Skin of body (tissue), 1 donor: ENCODE measurements at regions not wholly inside any gene's neighbourhood (a gene's known extent, or its start where the extent isn't known, plus 50 kb on each side); places are given as distances from the start of the nearest gene placed in this dataset.
"Not testable (repeated sequence)": the region's sequence is repeated elsewhere in the genome, so short reads cannot be mapped to it uniquely, and the experiment has no call there.

Source experiments
- DNase-seq: peaks from one replicate; lab custom pipeline; 2025; lab: John Stamatoyannopoulos, UW

- no peak for DNase-seq
These were observed 687.6 kb upstream of the MEF2C start for GRCh38 chr5:89570557-89570956.

GRCh38 chr5:89566340-89566739, 683.4 kb upstream of the MEF2C start:
- DNase-seq: no peak

GRCh38 chr5:89560696-89561095, 677.7 kb upstream of the MEF2C start:
- DNase-seq: no peak

GRCh38 chr5:89556215-89556913, 673.4 kb upstream of the MEF2C start:
- no peak for DNase-seq

GRCh38 chr5:89546657-89547056, 663.7 kb upstream of the MEF2C start:
- DNase-seq: no peak

GRCh38 chr5:89545626-89546025, 662.6 kb upstream of the MEF2C start:
- no peak for DNase-seq

- peak; percentile 63 for DNase-seq
These were observed 662.1 kb upstream of the MEF2C start for GRCh38 chr5:89545076-89545475.

GRCh38 chr5:89542736-89543135, 659.8 kb upstream of the MEF2C start:
- no peak for DNase-seq

- no peak for DNase-seq
These were observed 654.8 kb upstream of the MEF2C start for GRCh38 chr5:89537800-89538199.

GRCh38 chr5:89536020-89536419, 653.0 kb upstream of the MEF2C start:
- DNase-seq: peak; percentile 4

- no peak for DNase-seq
These were observed 652.4 kb upstream of the MEF2C start for GRCh38 chr5:89535411-89535810.

- DNase-seq: no peak
These were observed 651.3 kb upstream of the MEF2C start for GRCh38 chr5:89534331-89534730.

- no peak for DNase-seq
These were observed 641.8 kb upstream of the MEF2C start for GRCh38 chr5:89524785-89525184.

GRCh38 chr5:89523867-89524266, 640.9 kb upstream of the MEF2C start:
- DNase-seq: not testable (repeated sequence)

- no peak for DNase-seq
These were observed 637.8 kb upstream of the MEF2C start for GRCh38 chr5:89520771-89521170.

GRCh38 chr5:89513299-89514044, 630.5 kb upstream of the MEF2C start:
- DNase-seq: no peak

- no peak for DNase-seq
These were observed 621.1 kb upstream of the MEF2C start for GRCh38 chr5:89504051-89504450.

- DNase-seq: no peak
These were observed 616.8 kb upstream of the MEF2C start for GRCh38 chr5:89499787-89500186.

GRCh38 chr5:89498699-89499098, 615.7 kb upstream of the MEF2C start:
- no peak for DNase-seq

GRCh38 chr5:89493414-89493813, 610.4 kb upstream of the MEF2C start:
- no peak for DNase-seq

- DNase-seq: no peak
These were observed 602.0 kb upstream of the MEF2C start for GRCh38 chr5:89484962-89485361.

- DNase-seq: no peak
These were observed 597.5 kb upstream of the MEF2C start for GRCh38 chr5:89480406-89481007.

- DNase-seq: no peak
These were observed 595.9 kb upstream of the MEF2C start for GRCh38 chr5:89478851-89479250.
